CMK (cell line): ENCODE measurements at regions not wholly inside any gene's neighbourhood (a gene's known extent, or its start where the extent isn't known, plus 50 kb on each side); places are given as distances from the start of the nearest gene placed in this dataset.
"Not testable (repeated sequence)": the region's sequence is repeated elsewhere in the genome, so short reads cannot be mapped to it uniquely, and the experiment has no call there.

Experiments
- DNase-seq: peaks from one replicate; pipeline ENCODE4 v3.0.0-alpha.2; 2010; ENCODE audit warnings: low read depth

- no peak for DNase-seq
Observed at GRCh38 chr9:103407260-103407659, 412.1 kb downstream of the CYLC2 start.

GRCh38 chr9:103410059-103410458, 414.9 kb downstream of the CYLC2 start:
- no peak for DNase-seq

- no peak for DNase-seq
Observed at GRCh38 chr9:103427696-103428095, 432.6 kb downstream of the CYLC2 start.

- no peak for DNase-seq
Observed at GRCh38 chr9:103430469-103430868, 435.3 kb downstream of the CYLC2 start.

- no peak for DNase-seq
Observed at GRCh38 chr9:103431809-103432208, 436.7 kb downstream of the CYLC2 start.

GRCh38 chr9:103444176-103444575, 449.0 kb downstream of the CYLC2 start:
- no peak for DNase-seq

- DNase-seq = no peak
Observed at GRCh38 chr9:103458826-103459225, 463.7 kb downstream of the CYLC2 start.

- no peak for DNase-seq
Observed at GRCh38 chr9:103471241-103471640, 476.1 kb downstream of the CYLC2 start.

GRCh38 chr9:103474156-103474555, 479.0 kb downstream of the CYLC2 start:
- DNase-seq = no peak

- DNase-seq = no peak
Observed at GRCh38 chr9:103483471-103484096, 488.5 kb downstream of the CYLC2 start.

GRCh38 chr9:103485138-103485537, 490.0 kb downstream of the CYLC2 start:
- no peak for DNase-seq

- no peak for DNase-seq
Observed at GRCh38 chr9:103514767-103515166, 519.6 kb downstream of the CYLC2 start.

GRCh38 chr9:103522409-103522808, 527.3 kb downstream of the CYLC2 start:
- DNase-seq = no peak

GRCh38 chr9:103530934-103531333, 535.8 kb downstream of the CYLC2 start:
- DNase-seq = no peak

- DNase-seq = no peak
Observed at GRCh38 chr9:103533318-103533717, 538.2 kb downstream of the CYLC2 start.

- DNase-seq = no peak
Observed at GRCh38 chr9:103537426-103537825, 542.3 kb downstream of the CYLC2 start.

- no peak for DNase-seq
Observed at GRCh38 chr9:103545260-103545659, 548.8 kb upstream of the SMC2 start.

GRCh38 chr9:103552712-103553111, 541.4 kb upstream of the SMC2 start:
- DNase-seq = no peak

- no peak for DNase-seq
Observed at GRCh38 chr9:103574056-103574455, 520.1 kb upstream of the SMC2 start.

- DNase-seq = no peak
Observed at GRCh38 chr9:103586721-103587120, 507.4 kb upstream of the SMC2 start.

- no peak for DNase-seq
Observed at GRCh38 chr9:103601287-103601686, 492.8 kb upstream of the SMC2 start.

- DNase-seq = not testable (repeated sequence)
Observed at GRCh38 chr9:103611950-103612349, 482.2 kb upstream of the SMC2 start.

GRCh38 chr9:103615994-103616393, 478.1 kb upstream of the SMC2 start:
- DNase-seq = no peak

- DNase-seq = no peak
Observed at GRCh38 chr9:103617046-103617445, 477.1 kb upstream of the SMC2 start.
